Neural cell (in vitro differentiated cells): ENCODE measurements at regions not wholly inside any gene's neighbourhood (a gene's known extent, or its start where the extent isn't known, plus 50 kb on each side); places are given as distances from the start of the nearest gene placed in this dataset.

Experiments
- H2AFZ ChIP-seq: fragments of 200-600, 300-800 bp; sonication (generic), shearing (Covaris generic); 2 replicates; pipeline ENCODE4 v1.6.0; 2014; ENCODE audit warnings: low read depth, mild to moderate bottlenecking, antibody characterized with exemption, low read length, moderate library complexity
- H3F3A ChIP-seq: fragments of 200-600 bp; shearing (Covaris generic); 2 replicates; pipeline ENCODE4 v1.6.1; 2016; ENCODE audit warnings: mild to moderate bottlenecking, moderate library complexity, mixed read lengths, antibody characterized with exemption, low read length; ENCODE audit not compliant: insufficient read depth, poor library complexity, severe bottlenecking
- H3K27ac ChIP-seq: fragments of 200-600, 300-800 bp; sonication (generic), shearing (Covaris generic); 2 replicates; pipeline ENCODE4 v1.5.1; 2014; ENCODE audit warnings: mild to moderate bottlenecking, low read length, moderate library complexity
- H3K27me3 ChIP-seq: fragments of 300-800, 200-600 bp; sonication (generic), shearing (Covaris generic); 2 replicates; pipeline ENCODE4 v1.6.0; 2014; ENCODE audit warnings: mild to moderate bottlenecking, low read depth, low read length, moderate library complexity; ENCODE audit not compliant: insufficient read depth
- H3K36me3 ChIP-seq: fragments of 300-800, 200-600 bp; sonication (generic), shearing (Covaris generic); 2 replicates; pipeline ENCODE4 v1.5.1; 2014; ENCODE audit warnings: mild to moderate bottlenecking, antibody characterized with exemption, low read length, moderate library complexity; ENCODE audit not compliant: insufficient read depth
- H3K4me2 ChIP-seq: fragments of 300-800, 200-600 bp; sonication (generic), shearing (Covaris generic); 2 replicates; pipeline ENCODE4 v1.6.0; 2014; ENCODE audit warnings: mild to moderate bottlenecking, low read length
- H3K4me3 ChIP-seq: fragments of 300-800, 200-600 bp; sonication (generic), shearing (Covaris generic); 2 replicates; pipeline ENCODE4 v1.5.1; 2014; ENCODE audit warnings: mild to moderate bottlenecking, low read length, moderate library complexity
- H3K79me2 ChIP-seq: fragments of 200-600 bp; shearing (Covaris generic); replicated peaks from 2 replicates; pipeline ENCODE4 v1.6.0; 2014; ENCODE audit warnings: mild to moderate bottlenecking, low read length, moderate library complexity; ENCODE audit not compliant: insufficient read depth
- H3K9ac ChIP-seq: fragments of 300-800, 200-600 bp; sonication (generic), shearing (Covaris generic); 2 replicates; pipeline ENCODE4 v1.6.1; 2016; ENCODE audit warnings: mild to moderate bottlenecking, low read length, mixed read lengths
- H3K9me2 ChIP-seq: fragments of 200-600 bp; shearing (Covaris generic); 2 replicates; pipeline ENCODE4 v1.6.1; 2016; ENCODE audit warnings: mild to moderate bottlenecking, low read length, mixed read lengths; ENCODE audit not compliant: insufficient read depth
- H3K9me3 ChIP-seq: fragments of 200-600, 300-800 bp; sonication (generic), shearing (Covaris generic); 2 replicates; pipeline ENCODE4 v1.6.1; 2016; ENCODE audit warnings: mild to moderate bottlenecking, mixed run types, low read length, moderate library complexity, mixed read lengths
- H4K20me1 ChIP-seq: fragments of 200-600 bp; shearing (Covaris generic); 2 replicates; pipeline ENCODE4 v1.6.1; 2016; ENCODE audit warnings: mild to moderate bottlenecking, mixed run types; ENCODE audit not compliant: insufficient read depth
- CTCF ChIP-seq: fragments of 450-650 bp; IDR thresholded peaks from 2 replicates; pipeline ENCODE4 v1.5.1; 2014; ENCODE audit warnings: antibody characterized with exemption, mild to moderate bottlenecking, moderate library complexity; ENCODE audit not compliant: poor library complexity, severe bottlenecking
- EP300 ChIP-seq: fragments of 450-650 bp; conservative IDR thresholded peaks from 2 replicates; pipeline ENCODE4 v1.6.1; 2014; ENCODE audit warnings: antibody characterized with exemption, mild to moderate bottlenecking, moderate library complexity; ENCODE audit not compliant: poor library complexity, severe bottlenecking
- EZH2 ChIP-seq: fragments of 200-600, 300-800 bp; shearing (Covaris generic), sonication (generic); IDR thresholded peaks from 2 replicates; pipeline ENCODE4 v1.6.1; 2014; ENCODE audit warnings: antibody characterized with exemption, low read length, borderline replicate concordance, mild to moderate bottlenecking; ENCODE audit not compliant: insufficient read depth, poor library complexity, severe bottlenecking
- MXI1 ChIP-seq: fragments of 450-650 bp; conservative IDR thresholded peaks from 2 replicates; pipeline ENCODE4 v1.6.1; 2014; ENCODE audit warnings: antibody characterized with exemption, mild to moderate bottlenecking; ENCODE audit not compliant: poor library complexity, severe bottlenecking
- POLR2AphosphoS5 ChIP-seq: IDR thresholded peaks from 2 replicates; pipeline ENCODE4 v1.6.1; 2012
- RAD21 ChIP-seq: fragments of 450-650 bp; conservative IDR thresholded peaks from 2 replicates; pipeline ENCODE4 v1.6.1; 2014; ENCODE audit warnings: antibody characterized with exemption, mild to moderate bottlenecking, moderate library complexity
- REST ChIP-seq: IDR thresholded peaks from 2 replicates; pipeline ENCODE4 v1.6.1; 2012; ENCODE audit warnings: borderline replicate concordance
- SMC3 ChIP-seq: fragments of 450-650 bp; conservative IDR thresholded peaks from 2 replicates; pipeline ENCODE4 v1.6.1; 2014; ENCODE audit warnings: antibody characterized with exemption, mild to moderate bottlenecking, moderate library complexity; ENCODE audit not compliant: poor library complexity
- TAF1 ChIP-seq: IDR thresholded peaks from 2 replicates; pipeline ENCODE4 v1.6.1; 2012; ENCODE audit warnings: low read depth

GRCh38 chr21:28068455-28069358, 924.0 kb downstream of the LTN1 start:
- no peak overlapping the region for H2AFZ ChIP-seq
- no peak for TF ChIP-seq SMC3
- no peak for TF ChIP-seq RAD21
- TF ChIP-seq TAF1, result no peak
- TF ChIP-seq MXI1, result no peak
- TF ChIP-seq POLR2AphosphoS5, result no peak
- no peak for TF ChIP-seq EZH2
- TF ChIP-seq REST, result no peak

DNA sequence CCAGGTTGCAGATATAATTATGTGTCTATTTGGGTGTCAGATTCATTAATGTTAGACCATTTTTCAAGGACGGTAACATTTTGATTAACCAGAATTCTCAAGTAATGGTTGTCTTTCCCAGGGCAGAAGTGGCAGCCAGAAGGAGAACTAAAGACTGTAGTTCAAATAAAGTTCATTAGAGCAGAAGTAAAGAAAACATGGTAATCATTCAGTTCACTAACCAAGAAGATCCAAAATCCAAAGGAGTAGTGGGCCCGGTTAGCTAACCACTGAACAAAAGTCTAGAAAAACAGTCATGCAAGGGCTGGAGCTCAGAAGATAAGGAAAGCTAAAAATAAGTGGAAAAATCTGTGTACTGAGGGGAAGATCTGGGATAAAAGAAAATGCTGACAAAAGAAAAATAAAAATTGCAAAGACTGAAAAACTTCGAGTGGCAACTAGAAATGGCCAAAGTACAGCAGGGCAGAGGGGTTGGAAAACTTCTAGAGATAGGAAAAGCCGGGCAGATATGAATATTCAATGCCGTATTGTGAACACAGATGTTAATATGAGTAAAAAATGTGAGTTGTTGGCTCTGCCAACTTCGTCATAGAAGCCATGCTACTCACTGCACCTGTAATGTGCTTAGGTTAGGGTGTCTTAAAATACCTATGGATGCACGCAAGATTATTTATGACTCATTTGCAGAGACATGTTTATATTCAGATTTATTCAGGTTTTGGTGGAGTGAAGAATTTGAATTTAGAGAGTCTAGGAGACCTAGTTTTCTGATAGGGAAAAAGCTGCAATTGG, 925.9 kb downstream of the LTN1 start:
- TF ChIP-seq TAF1 (no peak), SMC3 (no peak), CTCF (no peak), EZH2 (no peak), POLR2AphosphoS5 (no peak), REST (no peak), EP300 (no peak), RAD21 (no peak)
- H3K9me3 ChIP-seq, result no peaks in the 10 kb centered on the region
- no peaks in the 10 kb centered on the region for H3K27me3 ChIP-seq
- H3K4me3 ChIP-seq, result no peak overlapping the region
- H4K20me1 ChIP-seq, result no peaks in the 10 kb centered on the region
- H2AFZ ChIP-seq, result no peak overlapping the region
- no peak overlapping the region for H3K9ac ChIP-seq
- no peaks in the 10 kb centered on the region for H3K36me3 ChIP-seq
- no peaks in the 10 kb centered on the region for H3F3A ChIP-seq
- no peaks in the 10 kb centered on the region for H3K79me2 ChIP-seq
- no peaks in the 10 kb centered on the region for H3K9me2 ChIP-seq
- H3K27ac ChIP-seq, result no peak overlapping the region
- H3K4me2 ChIP-seq, result no peak overlapping the region

More at GRCh38 chr21:28068455-28069358, 924.0 kb downstream of the LTN1 start:
- Histone ChIP-seq H3K9ac (no peak overlapping the region), H3K27me3 (no peaks in the 10 kb centered on the region), H3K79me2 (no peaks in the 10 kb centered on the region), H3K9me2 (no peaks in the 10 kb centered on the region), H3K27ac (no peak overlapping the region), H4K20me1 (no peaks in the 10 kb centered on the region), H3K36me3 (no peaks in the 10 kb centered on the region), H3F3A (no peaks in the 10 kb centered on the region), H3K4me2 (no peak overlapping the region), H3K4me3 (no peak overlapping the region), H3K9me3 (no peaks in the 10 kb centered on the region)
